ENCODE measurements at regions not wholly inside any gene's neighbourhood (a gene's known extent, or its start where the extent isn't known, plus 50 kb on each side); places are given as distances from the start of the nearest gene placed in this dataset.

DNA sequence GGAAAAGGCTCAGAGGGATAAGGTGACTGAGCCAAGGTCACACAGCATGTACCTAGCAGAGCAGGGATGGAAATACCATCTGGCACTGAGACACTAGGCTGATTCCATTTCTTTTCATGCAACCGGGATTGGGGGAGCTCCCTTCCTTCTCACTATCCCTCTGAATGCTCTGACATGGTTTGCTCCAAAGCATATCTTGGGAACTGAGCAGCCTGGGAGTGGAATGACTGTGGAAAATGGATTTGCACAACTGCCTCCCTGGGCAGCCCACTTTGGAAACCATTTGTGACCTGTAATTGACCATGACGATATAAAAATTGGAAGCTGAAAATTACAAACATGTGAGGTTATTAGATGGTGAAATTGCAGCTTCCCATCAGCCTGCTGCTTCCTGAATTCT is 309.0 kb upstream of the CHD6 start:
- no peak overlapping the region for H3K27ac ChIP-seq
- TF ChIP-seq ZFX (IDR thresholded peaks at IDR 0.05) = no peak
- TF ChIP-seq, protein P1, sequence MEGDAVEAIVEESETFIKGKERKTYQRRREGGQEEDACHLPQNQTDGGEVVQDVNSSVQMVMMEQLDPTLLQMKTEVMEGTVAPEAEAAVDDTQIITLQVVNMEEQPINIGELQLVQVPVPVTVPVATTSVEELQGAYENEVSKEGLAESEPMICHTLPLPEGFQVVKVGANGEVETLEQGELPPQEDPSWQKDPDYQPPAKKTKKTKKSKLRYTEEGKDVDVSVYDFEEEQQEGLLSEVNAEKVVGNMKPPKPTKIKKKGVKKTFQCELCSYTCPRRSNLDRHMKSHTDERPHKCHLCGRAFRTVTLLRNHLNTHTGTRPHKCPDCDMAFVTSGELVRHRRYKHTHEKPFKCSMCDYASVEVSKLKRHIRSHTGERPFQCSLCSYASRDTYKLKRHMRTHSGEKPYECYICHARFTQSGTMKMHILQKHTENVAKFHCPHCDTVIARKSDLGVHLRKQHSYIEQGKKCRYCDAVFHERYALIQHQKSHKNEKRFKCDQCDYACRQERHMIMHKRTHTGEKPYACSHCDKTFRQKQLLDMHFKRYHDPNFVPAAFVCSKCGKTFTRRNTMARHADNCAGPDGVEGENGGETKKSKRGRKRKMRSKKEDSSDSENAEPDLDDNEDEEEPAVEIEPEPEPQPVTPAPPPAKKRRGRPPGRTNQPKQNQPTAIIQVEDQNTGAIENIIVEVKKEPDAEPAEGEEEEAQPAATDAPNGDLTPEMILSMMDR (conservative IDR thresholded peaks at IDR 0.05) = no peak

DNA sequence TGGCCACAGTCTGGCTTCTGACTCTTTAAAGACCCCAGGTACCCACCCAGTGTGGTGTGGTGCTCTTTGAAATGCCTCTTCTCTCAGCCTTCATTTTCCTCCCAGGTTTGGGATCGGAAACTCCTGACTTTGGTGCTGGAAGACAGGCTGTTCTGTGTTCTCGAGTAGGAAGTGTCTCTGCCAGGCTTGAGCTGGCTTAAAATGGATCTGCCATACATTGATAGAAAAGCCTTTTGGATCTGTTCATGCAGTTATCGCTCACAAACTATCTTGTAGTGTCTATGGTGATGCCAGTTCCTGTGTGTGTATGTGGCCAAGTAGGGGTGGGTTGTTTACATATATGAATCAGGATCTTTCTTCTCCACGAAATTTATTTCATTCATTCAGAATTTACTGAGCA is 307.3 kb upstream of the CHD6 start:
- TF ChIP-seq ZFX (IDR thresholded peaks at IDR 0.05) = no peak
- TF ChIP-seq, protein P1 (conservative IDR thresholded peaks at IDR 0.05) = no peak
- no peak overlapping the region for H3K27ac ChIP-seq

DNA sequence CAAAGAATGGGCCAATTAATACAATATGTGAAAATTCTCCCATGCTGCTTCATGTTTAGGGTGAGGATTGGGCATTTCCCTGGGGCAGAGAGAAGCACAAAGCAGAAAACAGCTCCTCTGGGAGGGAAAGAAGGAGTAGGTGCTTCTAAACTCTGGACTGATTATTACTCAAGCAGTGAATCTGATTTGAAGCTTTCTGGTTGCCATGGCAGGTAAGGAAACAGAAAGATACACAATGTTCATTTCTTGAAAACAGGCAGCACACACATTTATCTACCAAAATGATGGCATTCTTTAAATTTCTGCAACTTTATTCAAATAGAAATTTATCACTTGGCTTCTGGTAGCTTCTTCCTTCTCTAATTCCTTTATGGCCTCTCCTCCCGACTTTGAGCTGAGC is 305.4 kb upstream of the CHD6 start:
- H3K27ac ChIP-seq = no peak overlapping the region
- TF ChIP-seq ZFX (IDR thresholded peaks at IDR 0.05) = no peak
- TF ChIP-seq, protein P1 (conservative IDR thresholded peaks at IDR 0.05) = no peak

DNA sequence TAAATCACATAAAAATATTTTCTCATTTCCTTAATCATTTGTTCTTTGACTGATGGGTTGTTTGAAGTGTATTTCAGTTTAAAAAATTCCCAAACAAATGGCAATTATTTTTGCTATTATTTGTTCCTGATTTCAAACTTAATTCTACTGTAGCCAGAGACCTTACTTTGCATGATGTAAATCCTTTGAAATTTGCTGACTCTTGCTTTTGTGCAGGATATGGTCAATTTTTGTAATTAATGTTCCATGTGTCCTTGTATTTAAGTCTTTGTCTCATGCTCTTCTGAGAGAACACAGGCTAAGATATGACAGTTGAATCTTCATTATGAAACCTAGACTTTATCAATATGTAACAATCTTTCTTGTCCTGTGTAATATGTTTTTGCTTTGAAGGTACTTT is 295.0 kb upstream of the CHD6 start:
- H3K27ac ChIP-seq = no peak overlapping the region
- no peak for TF ChIP-seq ZFX (IDR thresholded peaks at IDR 0.05)
- TF ChIP-seq, protein P1 (conservative IDR thresholded peaks at IDR 0.05) = no peak

DNA sequence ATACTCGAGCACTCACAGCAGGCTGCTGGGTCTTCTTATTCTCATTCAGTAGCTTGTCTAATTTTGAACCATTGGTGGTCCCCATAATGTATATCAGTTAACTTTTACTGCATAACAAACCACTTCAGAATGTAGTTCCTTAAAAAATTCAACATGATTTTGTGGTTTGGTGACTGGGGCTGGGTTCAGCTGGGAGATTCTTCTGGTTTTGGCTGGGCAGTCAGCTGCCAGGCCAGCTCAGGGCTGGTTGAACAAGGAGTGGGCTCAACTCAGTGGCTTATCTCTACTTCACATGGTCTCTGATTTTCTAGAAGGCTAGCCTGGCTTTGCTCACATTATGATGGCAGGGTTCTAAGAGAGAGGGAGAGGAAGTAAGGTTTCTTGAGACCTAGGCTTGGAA is 292.4 kb upstream of the CHD6 start:
- H3K27ac ChIP-seq = no peak overlapping the region
- TF ChIP-seq ZFX (IDR thresholded peaks at IDR 0.05) = no peak
- TF ChIP-seq, protein P1 (conservative IDR thresholded peaks at IDR 0.05) = no peak

DNA sequence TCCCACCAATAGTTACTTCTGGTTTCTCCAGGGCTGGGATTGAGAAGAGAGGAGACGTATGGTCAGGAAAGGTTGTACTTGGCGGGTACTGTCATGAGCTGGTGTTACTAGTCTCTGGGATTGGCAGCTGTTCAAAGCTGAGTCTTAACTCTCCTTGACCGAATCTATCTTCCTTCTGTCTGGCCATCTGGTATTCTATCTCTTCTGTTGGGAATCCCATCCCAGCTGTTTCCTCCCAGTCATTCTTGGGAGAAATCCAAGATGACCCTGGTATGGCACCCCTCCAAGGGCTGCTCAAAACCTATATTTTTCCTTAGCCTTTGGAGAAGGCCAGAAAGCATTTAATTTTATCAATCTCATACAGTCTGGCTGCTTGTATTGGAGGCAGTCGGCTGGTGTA is 287.0 kb upstream of the CHD6 start:
- TF ChIP-seq, protein P1 (conservative IDR thresholded peaks at IDR 0.05) = no peak
- TF ChIP-seq ZFX (IDR thresholded peaks at IDR 0.05) = no peak
- no peak overlapping the region for H3K27ac ChIP-seq

DNA sequence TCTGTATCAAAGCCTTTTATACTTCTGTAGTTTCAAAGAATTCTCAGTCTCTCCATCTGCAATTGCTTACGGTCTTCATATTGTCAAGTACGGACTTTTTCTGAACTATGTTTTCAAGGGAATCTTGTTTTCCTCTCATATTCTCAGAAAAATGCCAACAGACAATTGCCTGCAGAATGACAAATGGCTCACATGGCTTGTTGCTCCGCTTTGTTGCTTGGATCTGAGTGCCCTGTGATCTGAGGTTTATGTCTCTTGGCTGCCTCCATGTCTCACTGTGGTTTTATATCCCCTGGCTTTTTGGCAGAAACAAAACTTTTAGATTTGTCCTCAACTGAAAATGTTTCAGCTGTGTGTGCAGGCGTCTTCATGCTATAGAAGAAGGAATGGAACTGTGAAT is 285.4 kb upstream of the CHD6 start:
- no peak for TF ChIP-seq ZFX (IDR thresholded peaks at IDR 0.05)
- TF ChIP-seq, protein P1 (conservative IDR thresholded peaks at IDR 0.05) = no peak
- H3K27ac ChIP-seq = no peak overlapping the region

Measured in C4-2B (cell line).